Gastroesophageal sphincter (tissue), 4 donors: ENCODE measurements at regions not wholly inside any gene's neighbourhood (a gene's known extent, or its start where the extent isn't known, plus 50 kb on each side); places are given as distances from the start of the nearest gene placed in this dataset.

Experiments used
- ATAC-seq: fragments of 150-250 bp; one replicate; pipeline ENCODE4 v1.9.1; 2016; ENCODE audit warnings: mild to moderate bottlenecking, moderate library complexity
- H3K27ac ChIP-seq, 4 donors: fragments of 200-600 bp; sonication (generic) in 3 of 4; 1 replicate in 3 of 4; 2 replicates in 1 of 4; pipeline ENCODE4 v1.5.1; 2016 to 2019
- H3K27me3 ChIP-seq: fragments of 200-600 bp; sonication (generic); one replicate; pipeline ENCODE4 v1.5.1; 2019
- H3K36me3 ChIP-seq, 2 donors: fragments of 200-600 bp; sonication (generic); one replicate each; pipeline ENCODE4 v1.5.1; 2019; ENCODE audit warnings: control low read depth in 1 of 2
- H3K4me1 ChIP-seq, 3 donors: fragments of 200-600 bp; sonication (generic); 1 replicate in 2 of 3; 2 replicates in 1 of 3; pipeline ENCODE4 v1.5.1; 2016 to 2019; ENCODE audit warnings: control low read depth in 2 of 3
- H3K4me3 ChIP-seq, 2 donors: fragments of 200-600 bp; sonication (generic); one replicate each; pipeline ENCODE4 v1.5.1; 2019; ENCODE audit warnings: mild to moderate bottlenecking in 1 of 2, moderate library complexity in 1 of 2
- H3K9me3 ChIP-seq, 3 donors: fragments of 200-600 bp; sonication (generic); one replicate each; pipeline ENCODE4 v1.5.1; 2017 to 2019; ENCODE audit warnings: control low read depth in 2 of 3
- CTCF ChIP-seq, 4 experiments: fragments of 200-600 bp in 2 of 4; fragments of 450-650 bp in 2 of 4; sonication (generic) in 1 of 4; IDR thresholded peaks; one replicate each; pipeline ENCODE4 v1.5.1; 2017 to 2019; ENCODE audit warnings: antibody characterized with exemption in 4 of 4, mild to moderate bottlenecking in 2 of 4, moderate library complexity in 2 of 4
- EP300 ChIP-seq: sonication (generic); formaldehyde crosslinking; IDR thresholded peaks from one replicate; pipeline ENCODE4 v1.6.1; 2017; ENCODE audit warnings: antibody characterized with exemption, mild to moderate bottlenecking
- POLR2A ChIP-seq, 2 donors: fragments of 450-650 bp; IDR thresholded peaks; one replicate each; pipeline ENCODE4 v1.6.1; 2017; ENCODE audit warnings: antibody characterized with exemption in 2 of 2, mild to moderate bottlenecking in 2 of 2, moderate library complexity in 1 of 2
- POLR2AphosphoS5 ChIP-seq: sonication (generic); formaldehyde crosslinking; IDR thresholded peaks from one replicate; pipeline ENCODE4 v1.6.1; 2017; ENCODE audit warnings: antibody characterized with exemption
- WGBS, 2 donors: methylation state at CpG; one replicate each; pipeline ENCODE4 v1.1.5; 2018; ENCODE audit warnings: low coverage in 1 of 2; 5-methylcytosine and 5-hydroxymethylcytosine counted together

GRCh38 chr10:113298616-113299015 lies 254.2 kb upstream of the HABP2 start:
- 100% methylated on average over 1 to 4 of the region's 6 CpGs for WGBS, 2 donors
- Histone ChIP-seq H3K27me3 (no peaks in the 10 kb centered on the region), H3K36me3 (no peaks in the 10 kb centered on the region), H3K4me3 (no peak overlapping the region), H3K27ac (no peak overlapping the region), H3K9me3 (no peaks in the 10 kb centered on the region), H3K4me1 (no peaks in the 10 kb centered on the region)
- TF ChIP-seq EP300 (no peak), CTCF (IDR thresholded peaks at IDR 0.05) (no peak), POLR2A (IDR thresholded peaks at IDR 0.05) (no peak), POLR2AphosphoS5 (no peak)
- no peak for ATAC-seq

- no peak overlapping the region for H3K27ac ChIP-seq
- H3K27me3 ChIP-seq, result no peaks in the 10 kb centered on the region
- no peaks in the 10 kb centered on the region for H3K36me3 ChIP-seq
- ATAC-seq, result no peak
- no peaks in the 10 kb centered on the region for H3K9me3 ChIP-seq
- TF ChIP-seq POLR2AphosphoS5 (no peak), POLR2A (IDR thresholded peaks at IDR 0.05) (no peak), CTCF (IDR thresholded peaks at IDR 0.05) (no peak), EP300 (no peak)
- no peaks in the 10 kb centered on the region for H3K4me1 ChIP-seq
- H3K4me3 ChIP-seq, result no peak overlapping the region
These were observed 252.7 kb upstream of the HABP2 start for GRCh38 chr10:113300201-113300600.

GRCh38 chr10:113300617-113301016 lies 252.2 kb upstream of the HABP2 start:
- ATAC-seq, result no peak
- Histone ChIP-seq H3K4me1 (no peaks in the 10 kb centered on the region), H3K36me3 (no peaks in the 10 kb centered on the region), H3K9me3 (no peaks in the 10 kb centered on the region), H3K4me3 (no peak overlapping the region), H3K27ac (no peak overlapping the region), H3K27me3 (no peaks in the 10 kb centered on the region)
- WGBS, 2 donors, result 72 to 82% methylated on average over 3 of the region's 3 CpGs
- no peak for TF ChIP-seq POLR2AphosphoS5
- no peak for TF ChIP-seq CTCF (IDR thresholded peaks at IDR 0.05)
- TF ChIP-seq POLR2A (IDR thresholded peaks at IDR 0.05), result no peak
- TF ChIP-seq EP300, result no peak

GRCh38 chr10:113301342-113301984 lies 251.4 kb upstream of the HABP2 start:
- TF ChIP-seq POLR2A (IDR thresholded peaks at IDR 0.05) (no peak), EP300 (no peak), POLR2AphosphoS5 (no peak), CTCF (IDR thresholded peaks at IDR 0.05) (no peak)
- 81 to 85% methylated on average over 5 of the region's 7 CpGs for WGBS, 2 donors
- no peak overlapping the region for H3K27ac ChIP-seq

GRCh38 chr10:113302062-113302461 lies 250.8 kb upstream of the HABP2 start:
- H3K4me1 ChIP-seq, result no peaks in the 10 kb centered on the region
- no peak overlapping the region for H3K27ac ChIP-seq
- TF ChIP-seq CTCF (IDR thresholded peaks at IDR 0.05), result no peak
- WGBS, 2 donors, result 91 to 94% methylated on average over 2 to 3 of the region's 3 CpGs
- H3K36me3 ChIP-seq, result no peaks in the 10 kb centered on the region
- no peaks in the 10 kb centered on the region for H3K9me3 ChIP-seq
- no peak for ATAC-seq
- H3K4me3 ChIP-seq, result no peak overlapping the region
- H3K27me3 ChIP-seq, result no peaks in the 10 kb centered on the region

More at GRCh38 chr10:113301342-113301984, 251.4 kb upstream of the HABP2 start:
- Histone ChIP-seq H3K9me3 (no peaks in the 10 kb centered on the region), H3K27me3 (no peaks in the 10 kb centered on the region), H3K4me3 (no peak overlapping the region), H3K36me3 (no peaks in the 10 kb centered on the region), H3K4me1 (no peaks in the 10 kb centered on the region)
- ATAC-seq, result no peak
